IMR-90 (cell line): ENCODE measurements at regions not wholly inside any gene's neighbourhood (a gene's known extent, or its start where the extent isn't known, plus 50 kb on each side); places are given as distances from the start of the nearest gene placed in this dataset.

Source experiments
- ATAC-seq: fragments of 200-7000 bp; cut with Tn5 transposase; 2 replicates; pipeline ENCODE4 v1.9.1; 2020; ENCODE audit warnings: low read depth, mild to moderate bottlenecking, moderate library complexity
- BruUV-seq: library from RNA; stranded (reverse); fragments of 400-500 nt; replicated peaks from 2 replicates; lab custom pipeline; 2021; lab: Mats Ljungman, UMichigan
- CTCF ChIA-PET: fragments of 300-600 bp; formaldehyde crosslinking; extraction: SDS; loops from one replicate; lab custom pipeline; 2021; ENCODE audit warnings: antibody characterized with exemption; lab: Yijun Ruan, JAX
- POLR2A ChIA-PET: fragments of 300-600 bp; sonication (Branson Sonifier 250); formaldehyde crosslinking; loops from one replicate; lab custom pipeline; 2022; ENCODE audit warnings: antibody characterized with exemption; ENCODE audit not compliant: unreplicated experiment; lab: Charles Lee
- DNase-seq: peaks from one replicate; pipeline ENCODE4 v3.0.0; 2013
- H2AFZ ChIP-seq: replicated peaks from 2 replicates; pipeline ENCODE3; 2013; ENCODE audit warnings: low read length, mild to moderate bottlenecking; ENCODE audit not compliant: poor library complexity
- H2AK5ac ChIP-seq: 2 replicates; pipeline ENCODE4 v1.6.1; 2013; ENCODE audit warnings: low read depth, low read length, inconsistent platforms
- H2AK9ac ChIP-seq: replicated peaks from 2 replicates; pipeline ENCODE3; 2013; ENCODE audit warnings: mild to moderate bottlenecking, low read depth, low read length, moderate library complexity; ENCODE audit not compliant: poor library complexity
- H2BK120ac ChIP-seq: 2 replicates; pipeline ENCODE4 v1.6.1; 2013; ENCODE audit warnings: low read depth, low read length, inconsistent platforms
- H2BK15ac ChIP-seq: 3 replicates; pipeline ENCODE4 v1.6.1; 2013; ENCODE audit warnings: low read depth, low read length, inconsistent platforms
- H2BK20ac ChIP-seq: 2 replicates; pipeline ENCODE4 v1.6.1; 2013; ENCODE audit warnings: low read depth, mild to moderate bottlenecking, inconsistent platforms, low read length, moderate library complexity
- H2BK5ac ChIP-seq: 2 replicates; pipeline ENCODE4 v1.6.1; 2013; ENCODE audit warnings: mild to moderate bottlenecking, low read depth, low read length, inconsistent platforms; ENCODE audit not compliant: poor library complexity, severe bottlenecking
- H3K14ac ChIP-seq: replicated peaks from 2 replicates; pipeline ENCODE4 v1.6.1; 2013; ENCODE audit warnings: low read depth, low read length, inconsistent platforms
- H3K18ac ChIP-seq: 2 replicates; pipeline ENCODE4 v1.6.1; 2013; ENCODE audit warnings: low read depth, low read length, control low read depth
- H3K23ac ChIP-seq: 2 replicates; pipeline ENCODE4 v1.6.1; 2013; ENCODE audit warnings: low read depth, low read length, inconsistent platforms
- H3K27ac ChIP-seq: 2 replicates; pipeline ENCODE4 v1.5.1; 2013; ENCODE audit warnings: mild to moderate bottlenecking, control low read depth, low read length; ENCODE audit not compliant: insufficient read depth
- H3K27me3 ChIP-seq: 2 replicates; pipeline ENCODE4 v1.6.1; 2013; ENCODE audit warnings: low read length; ENCODE audit not compliant: control insufficient read depth, insufficient read depth
- H3K36me3 ChIP-seq: 2 replicates; pipeline ENCODE4 v1.6.1; 2013; ENCODE audit warnings: low read length, mixed read lengths; ENCODE audit not compliant: control insufficient read depth, insufficient read depth
- H3K4ac ChIP-seq: 2 replicates; pipeline ENCODE4 v1.6.1; 2013; ENCODE audit warnings: low read depth, low read length, inconsistent platforms
- H3K4me1 ChIP-seq: 2 replicates; pipeline ENCODE4 v1.6.1; 2013; ENCODE audit warnings: low read length, mixed read lengths; ENCODE audit not compliant: control insufficient read depth, insufficient read depth
- H3K4me2 ChIP-seq: 2 replicates; pipeline ENCODE4 v1.6.1; 2013; ENCODE audit warnings: low read depth, mild to moderate bottlenecking, control low read depth, low read length, moderate library complexity
- H3K4me3 ChIP-seq: 2 replicates; pipeline ENCODE4 v1.5.1; 2013; ENCODE audit warnings: low read depth, mild to moderate bottlenecking, control low read depth, low read length, moderate library complexity; ENCODE audit not compliant: insufficient read depth
- H3K56ac ChIP-seq: 2 replicates; pipeline ENCODE4 v1.6.1; 2013; ENCODE audit warnings: low read length, inconsistent platforms; ENCODE audit not compliant: insufficient read depth; ENCODE audit errors: extremely low read depth
- H3K79me1 ChIP-seq, 2 experiments: 2 replicates each; pipeline ENCODE4 v1.6.1; 2013; ENCODE audit warnings: low read length in 2 of 2, inconsistent platforms in 1 of 2, low read depth in 1 of 2
- H3K9ac ChIP-seq: 2 replicates; pipeline ENCODE4 v1.6.1; 2013; ENCODE audit warnings: low read depth, low read length, control low read depth
- H3K9me1 ChIP-seq: 2 replicates; pipeline ENCODE4 v1.6.1; 2013; ENCODE audit warnings: low read length, inconsistent platforms; ENCODE audit not compliant: insufficient read depth
- H3K9me3 ChIP-seq: 2 replicates; pipeline ENCODE4 v1.6.1; 2013; ENCODE audit warnings: low read length; ENCODE audit not compliant: control insufficient read depth, insufficient read depth
- H4K20me1 ChIP-seq: 2 replicates; pipeline ENCODE4 v1.6.1; 2013; ENCODE audit warnings: low read length, inconsistent platforms; ENCODE audit not compliant: insufficient read depth
- H4K5ac ChIP-seq: 2 replicates; pipeline ENCODE4 v1.6.1; 2013; ENCODE audit warnings: mild to moderate bottlenecking, low read depth, low read length, control low read depth
- H4K8ac ChIP-seq, 2 experiments: 2 replicates each; pipeline ENCODE4 v1.6.1; 2013; ENCODE audit warnings: low read depth in 2 of 2, low read length in 2 of 2, control low read depth in 1 of 2, inconsistent platforms in 1 of 2
- H4K91ac ChIP-seq: 2 replicates; pipeline ENCODE4 v1.6.1; 2013; ENCODE audit warnings: low read depth, low read length, inconsistent platforms; ENCODE audit not compliant: insufficient read depth
- BHLHE40 ChIP-seq: fragments of 150-350 bp; IDR thresholded peaks from 2 replicates; pipeline ENCODE4 v1.6.1; 2016; ENCODE audit warnings: mild to moderate bottlenecking, low read depth, low read length
- CEBPB ChIP-seq: IDR thresholded peaks from 2 replicates; pipeline ENCODE4 v1.6.1; 2012; ENCODE audit warnings: low read depth, low read length, improper control_type of control experiment
- CHD1 ChIP-seq: IDR thresholded peaks from 2 replicates; pipeline ENCODE4 v1.6.1; 2012; ENCODE audit warnings: low read depth, low read length, improper control_type of control experiment
- FOS ChIP-seq: fragments of 150-350 bp; IDR thresholded peaks from 2 replicates; pipeline ENCODE4 v1.6.1; 2016; ENCODE audit warnings: low read depth, low read length
- MAZ ChIP-seq: IDR thresholded peaks from 2 replicates; pipeline ENCODE4 v1.6.1; 2012; ENCODE audit warnings: low read depth, mild to moderate bottlenecking, low read length, improper control_type of control experiment, moderate library complexity, borderline replicate concordance
- MXI1 ChIP-seq: IDR thresholded peaks from 2 replicates; pipeline ENCODE4 v1.6.1; 2012; ENCODE audit warnings: low read depth, mild to moderate bottlenecking, low read length, moderate library complexity, borderline replicate concordance
- NFE2L2 ChIP-seq: fragments of 150-350 bp; IDR thresholded peaks from 2 replicates; pipeline ENCODE4 v1.6.1; 2016; ENCODE audit warnings: low read depth, mild to moderate bottlenecking, low read length
- POLR2A ChIP-seq: IDR thresholded peaks from 2 replicates; pipeline ENCODE4 v1.6.1; 2012; ENCODE audit warnings: mild to moderate bottlenecking, low read depth, low read length
- RAD21 ChIP-seq: IDR thresholded peaks from 2 replicates; pipeline ENCODE4 v1.6.1; 2012; ENCODE audit warnings: low read length, improper control_type of control experiment
- RCOR1 ChIP-seq: IDR thresholded peaks from 2 replicates; pipeline ENCODE4 v1.6.1; 2012; ENCODE audit warnings: mild to moderate bottlenecking, low read length, improper control_type of control experiment; ENCODE audit not compliant: insufficient replicate concordance
- RFX5 ChIP-seq: IDR thresholded peaks from 2 replicates; pipeline ENCODE4 v1.8.0; 2012; ENCODE audit warnings: low read depth, mild to moderate bottlenecking, low read length, moderate library complexity
- SMC3 ChIP-seq: fragments of 150-350 bp; IDR thresholded peaks from 2 replicates; pipeline ENCODE4 v1.6.1; 2016; ENCODE audit warnings: low read depth, mild to moderate bottlenecking, antibody characterized with exemption, low read length, moderate library complexity
- WGBS, 2 experiments: methylation state at CpG; one replicate each; pipeline versions ENCODE4 v1.1.5 to v1.1.7; 2013; ENCODE audit warnings: missing lambda C conversion rate in 2 of 2; ENCODE audit not compliant: insufficient read length in 1 of 2; ENCODE audit errors: extremely low coverage in 2 of 2; 5-methylcytosine and 5-hydroxymethylcytosine counted together
- dilution Hi-C: fragments of 300-500 bp; cut with HindIII; formaldehyde crosslinking; loops from one replicate; pipeline ENCODE4 v1.14.3; 2018; ENCODE audit warnings: low sequenced_read_pairs; ENCODE audit not compliant: unreplicated experiment
- in situ Hi-C: fragments of 300-500 bp; cut with MboI; formaldehyde crosslinking; loops from 3 replicates; pipeline ENCODE4 v1.14.3; 2019; ENCODE audit warnings: low sequenced_read_pairs, inconsistent platforms, mixed read lengths
- intact Hi-C: fragments of 100-400 bp; cut with micrococcal nuclease; formaldehyde crosslinking; loops from 2 replicates; pipeline ENCODE4 v1.10.0; 2022
- TF ChIP-seq, protein P1 (sequence below): fragments of 150-350 bp; IDR thresholded peaks from 2 replicates; pipeline ENCODE4 v1.6.1; 2016; ENCODE audit warnings: low read depth, mild to moderate bottlenecking, low read length, moderate library complexity, borderline replicate concordance
- TF ChIP-seq, protein P2 (sequence below): conservative IDR thresholded peaks from 2 replicates; pipeline ENCODE4 v1.5.1; 2012; ENCODE audit warnings: mild to moderate bottlenecking, low read depth, low read length, improper control_type of control experiment
- TF ChIP-seq, protein P3 (sequence below): fragments of 150-350 bp; IDR thresholded peaks from 2 replicates; pipeline ENCODE4 v1.6.1; 2017; ENCODE audit warnings: mild to moderate bottlenecking, antibody characterized with exemption, low read length, low read depth

DNA sequence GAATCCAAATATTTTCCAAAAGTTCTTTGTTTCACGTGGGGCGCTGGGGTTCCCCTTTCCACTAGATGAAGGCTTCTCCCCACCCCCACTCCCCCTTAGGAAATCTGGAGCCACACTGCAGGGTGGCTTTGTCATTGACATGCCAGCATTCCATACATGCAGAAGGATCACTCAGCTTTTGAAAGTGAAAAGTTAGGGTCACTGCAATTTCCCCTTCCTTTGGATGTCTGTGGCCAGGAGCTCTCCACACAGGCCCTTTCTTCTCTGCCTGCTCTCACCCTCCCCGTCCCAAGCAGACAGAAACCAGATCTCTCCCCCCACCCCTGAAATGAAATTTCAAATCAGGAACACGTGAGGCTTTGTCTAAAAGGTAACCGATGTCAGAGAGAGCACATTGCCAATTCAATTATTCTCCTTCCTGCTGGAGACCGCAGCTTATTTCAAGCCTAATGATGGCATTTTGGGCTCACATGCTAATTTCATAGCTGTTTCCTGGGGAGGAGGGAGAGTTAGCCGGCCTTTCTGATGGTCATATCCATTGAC lies 153.9 kb upstream of the RFLNA start:
- Histone ChIP-seq H3K18ac (no peak overlapping the region), H2BK15ac (no peak overlapping the region), H3K9me3 (peaks cover 8% of the 10 kb centered on the region), H4K5ac (no peak overlapping the region), H3K4me1 (no peaks in the 10 kb centered on the region), H3K27me3 (peaks cover 13% of the 10 kb centered on the region), H3K79me1 (no peaks in the 10 kb centered on the region), H3K4me2 (no peak overlapping the region), H3K23ac (no peak overlapping the region), H4K20me1 (no peaks in the 10 kb centered on the region), H2AFZ (no peak overlapping the region), H2AK9ac (no peak overlapping the region), H3K9ac (no peak overlapping the region), H2AK5ac (no peak overlapping the region), H3K4me3 (no peak overlapping the region), H3K14ac (no peak overlapping the region), H4K91ac (no peak overlapping the region), H2BK5ac (no peak overlapping the region), H2BK120ac (no peak overlapping the region), H3K27ac (no peak overlapping the region), H2BK20ac (no peak overlapping the region), H3K36me3 (no peaks in the 10 kb centered on the region), H4K8ac (no peak overlapping the region), H3K9me1 (no peaks in the 10 kb centered on the region), H3K56ac (no peak overlapping the region), H3K4ac (no peak overlapping the region)
- intact Hi-C loops, result no loop called here
- DNase-seq, result no peak
- BruUV-seq, result no TSS peak
- TF ChIP-seq RCOR1 (no peak), MAZ (no peak), CHD1 (no peak), RAD21 (no peak), POLR2A (no peak), SMC3 (no peak), CEBPB (no peak), BHLHE40 (no peak), RFX5 (no peak), NFE2L2 (no peak), MXI1 (no peak), FOS (no peak)
- TF ChIP-seq, protein P1, sequence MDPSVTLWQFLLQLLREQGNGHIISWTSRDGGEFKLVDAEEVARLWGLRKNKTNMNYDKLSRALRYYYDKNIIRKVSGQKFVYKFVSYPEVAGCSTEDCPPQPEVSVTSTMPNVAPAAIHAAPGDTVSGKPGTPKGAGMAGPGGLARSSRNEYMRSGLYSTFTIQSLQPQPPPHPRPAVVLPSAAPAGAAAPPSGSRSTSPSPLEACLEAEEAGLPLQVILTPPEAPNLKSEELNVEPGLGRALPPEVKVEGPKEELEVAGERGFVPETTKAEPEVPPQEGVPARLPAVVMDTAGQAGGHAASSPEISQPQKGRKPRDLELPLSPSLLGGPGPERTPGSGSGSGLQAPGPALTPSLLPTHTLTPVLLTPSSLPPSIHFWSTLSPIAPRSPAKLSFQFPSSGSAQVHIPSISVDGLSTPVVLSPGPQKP, result no peak
- TF ChIP-seq, protein P2, sequence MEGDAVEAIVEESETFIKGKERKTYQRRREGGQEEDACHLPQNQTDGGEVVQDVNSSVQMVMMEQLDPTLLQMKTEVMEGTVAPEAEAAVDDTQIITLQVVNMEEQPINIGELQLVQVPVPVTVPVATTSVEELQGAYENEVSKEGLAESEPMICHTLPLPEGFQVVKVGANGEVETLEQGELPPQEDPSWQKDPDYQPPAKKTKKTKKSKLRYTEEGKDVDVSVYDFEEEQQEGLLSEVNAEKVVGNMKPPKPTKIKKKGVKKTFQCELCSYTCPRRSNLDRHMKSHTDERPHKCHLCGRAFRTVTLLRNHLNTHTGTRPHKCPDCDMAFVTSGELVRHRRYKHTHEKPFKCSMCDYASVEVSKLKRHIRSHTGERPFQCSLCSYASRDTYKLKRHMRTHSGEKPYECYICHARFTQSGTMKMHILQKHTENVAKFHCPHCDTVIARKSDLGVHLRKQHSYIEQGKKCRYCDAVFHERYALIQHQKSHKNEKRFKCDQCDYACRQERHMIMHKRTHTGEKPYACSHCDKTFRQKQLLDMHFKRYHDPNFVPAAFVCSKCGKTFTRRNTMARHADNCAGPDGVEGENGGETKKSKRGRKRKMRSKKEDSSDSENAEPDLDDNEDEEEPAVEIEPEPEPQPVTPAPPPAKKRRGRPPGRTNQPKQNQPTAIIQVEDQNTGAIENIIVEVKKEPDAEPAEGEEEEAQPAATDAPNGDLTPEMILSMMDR, result no peak
- TF ChIP-seq, protein P3, sequence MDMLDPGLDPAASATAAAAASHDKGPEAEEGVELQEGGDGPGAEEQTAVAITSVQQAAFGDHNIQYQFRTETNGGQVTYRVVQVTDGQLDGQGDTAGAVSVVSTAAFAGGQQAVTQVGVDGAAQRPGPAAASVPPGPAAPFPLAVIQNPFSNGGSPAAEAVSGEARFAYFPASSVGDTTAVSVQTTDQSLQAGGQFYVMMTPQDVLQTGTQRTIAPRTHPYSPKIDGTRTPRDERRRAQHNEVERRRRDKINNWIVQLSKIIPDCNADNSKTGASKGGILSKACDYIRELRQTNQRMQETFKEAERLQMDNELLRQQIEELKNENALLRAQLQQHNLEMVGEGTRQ, result no peak
- in situ Hi-C loops, result no loop called here
- WGBS, 2 experiments, result no CpG with 5 or more reads among the region's 7 CpGs
- ATAC-seq, result no peak
- ChIA-PET CTCF (no interaction called here), POLR2A (no interaction called here)
- dilution Hi-C loops, result no loop called here
